ENCODE measurements at regions not wholly inside any gene's neighbourhood (a gene's known extent, or its start where the extent isn't known, plus 50 kb on each side); places are given as distances from the start of the nearest gene placed in this dataset.

GRCh38 chrX:39818750-39819149, 279.0 kb downstream of the BCOR start:
- Histone ChIP-seq H3K9me3 (no peaks in the 10 kb centered on the region), H3K27ac (no peak overlapping the region), H3K4me1 (ENCODE audit: insufficient read depth) (peaks cover under 1% of the 10 kb centered on the region), H3K36me3 (no peaks in the 10 kb centered on the region), H3K27me3 (no peaks in the 10 kb centered on the region), H3K4me3 (no peak overlapping the region)
- DNase-seq: no peak
- TF ChIP-seq, protein P1, sequence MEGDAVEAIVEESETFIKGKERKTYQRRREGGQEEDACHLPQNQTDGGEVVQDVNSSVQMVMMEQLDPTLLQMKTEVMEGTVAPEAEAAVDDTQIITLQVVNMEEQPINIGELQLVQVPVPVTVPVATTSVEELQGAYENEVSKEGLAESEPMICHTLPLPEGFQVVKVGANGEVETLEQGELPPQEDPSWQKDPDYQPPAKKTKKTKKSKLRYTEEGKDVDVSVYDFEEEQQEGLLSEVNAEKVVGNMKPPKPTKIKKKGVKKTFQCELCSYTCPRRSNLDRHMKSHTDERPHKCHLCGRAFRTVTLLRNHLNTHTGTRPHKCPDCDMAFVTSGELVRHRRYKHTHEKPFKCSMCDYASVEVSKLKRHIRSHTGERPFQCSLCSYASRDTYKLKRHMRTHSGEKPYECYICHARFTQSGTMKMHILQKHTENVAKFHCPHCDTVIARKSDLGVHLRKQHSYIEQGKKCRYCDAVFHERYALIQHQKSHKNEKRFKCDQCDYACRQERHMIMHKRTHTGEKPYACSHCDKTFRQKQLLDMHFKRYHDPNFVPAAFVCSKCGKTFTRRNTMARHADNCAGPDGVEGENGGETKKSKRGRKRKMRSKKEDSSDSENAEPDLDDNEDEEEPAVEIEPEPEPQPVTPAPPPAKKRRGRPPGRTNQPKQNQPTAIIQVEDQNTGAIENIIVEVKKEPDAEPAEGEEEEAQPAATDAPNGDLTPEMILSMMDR (IDR thresholded peaks at IDR 0.05): no peak
- TF ChIP-seq EP300 (IDR thresholded peaks at IDR 0.05) (no peak), POLR2A (IDR thresholded peaks at IDR 0.05) (no peak)
- 66 to 74% (median 69%) methylated on average over 7 of the region's 7 CpGs for WGBS, 3 donors
- intact Hi-C loops (cut with DNase I): loop anchor here in 3 of 4 donors (5.0 to 10.0 kb wide), 4 partner anchors 196 to 446 kb away; no protein-coding TSS in a partner anchor

DNA sequence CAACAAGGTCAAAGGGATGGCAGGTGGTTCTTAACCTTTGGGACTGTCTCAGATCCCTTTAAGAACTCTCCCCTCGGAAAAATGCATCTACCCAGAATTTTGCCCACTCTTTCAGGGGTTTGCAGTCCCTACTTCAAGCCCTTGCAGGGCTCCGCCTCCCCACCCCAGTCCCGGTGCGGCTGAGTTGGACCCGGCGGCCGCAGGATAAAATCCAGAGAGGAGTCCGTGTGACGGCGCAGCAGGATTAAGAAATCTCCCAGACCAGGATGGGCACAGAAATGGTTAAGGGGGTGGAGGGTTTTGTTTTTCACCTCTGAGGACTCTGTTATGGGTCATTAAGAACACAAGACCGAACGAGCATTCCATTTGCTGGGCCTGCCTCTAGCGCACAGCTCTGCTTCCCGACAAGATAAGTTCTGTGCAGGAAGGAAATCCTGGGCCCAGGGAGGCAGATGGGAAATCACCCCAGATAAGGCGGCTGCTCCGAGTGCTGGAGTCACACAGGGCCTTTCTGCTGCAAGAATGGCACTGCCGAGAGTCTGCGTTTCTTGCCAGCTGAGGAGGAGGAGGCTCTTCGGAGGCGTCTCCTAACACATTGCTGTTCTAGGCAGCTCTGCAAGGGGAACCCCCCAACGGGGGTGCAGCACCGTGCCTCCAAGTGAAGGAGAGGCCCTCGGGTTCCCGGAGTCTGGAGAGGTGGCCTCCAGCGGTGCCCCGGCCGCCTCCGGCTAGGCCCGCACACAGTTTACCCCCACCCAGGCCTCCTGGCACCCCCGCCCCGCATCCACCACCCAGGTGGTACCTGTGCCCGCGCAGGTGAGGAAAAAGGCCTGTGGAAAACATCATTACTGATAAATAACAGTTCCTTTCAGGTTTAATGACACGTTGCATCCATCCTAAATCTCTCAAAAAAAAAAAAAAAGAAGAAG, 277.6 kb downstream of the BCOR start:
- Histone ChIP-seq H3K27me3 (no peaks in the 10 kb centered on the region), H3K27ac (no peak overlapping the region), H3K9me3 (no peaks in the 10 kb centered on the region), H3K4me1 (ENCODE audit: insufficient read depth) (no peaks in the 10 kb centered on the region), H3K4me3 (peak overlapping the region; percentile 43), H3K36me3 (no peaks in the 10 kb centered on the region)
- TF ChIP-seq EP300 (IDR thresholded peaks at IDR 0.05) (no peak), POLR2A (IDR thresholded peaks at IDR 0.05) (no peak)
- TF ChIP-seq, protein P1 (IDR thresholded peaks at IDR 0.05): no peak
- intact Hi-C loops (cut with DNase I): loop anchor here in 3 of 4 donors (5.0 to 10.0 kb wide), 4 partner anchors 195 to 445 kb away; no protein-coding TSS in a partner anchor
- WGBS, 3 donors: 23 to 34% (median 32%) methylated on average over 33 to 34 of the region's 34 CpGs
- peak in 4 of 5 donors; percentile 36 to 49 (median 39) for DNase-seq

- 7 to 17% (median 9%) methylated on average over 84 to 98 of the region's 98 CpGs for WGBS, 3 donors
- no peaks in the 10 kb centered on the region for H3K27me3 ChIP-seq
- intact Hi-C loops (cut with DNase I): no loop called here
- peak overlapping the region; percentile 43 for H3K4me3 ChIP-seq
- no peak overlapping the region for H3K27ac ChIP-seq
- H3K36me3 ChIP-seq: no peaks in the 10 kb centered on the region
- DNase-seq: peak; percentile 50 to 70 (median 65)
- H3K9me3 ChIP-seq: no peaks in the 10 kb centered on the region
- no peaks in the 10 kb centered on the region for H3K4me1 ChIP-seq (ENCODE audit: insufficient read depth)
- TF ChIP-seq EP300 (IDR thresholded peaks at IDR 0.05): no peak
- TF ChIP-seq POLR2A (IDR thresholded peaks at IDR 0.05): no peak
- TF ChIP-seq, protein P1 (IDR thresholded peaks at IDR 0.05): no peak
Observed at GRCh38 chrX:39820938-39821708, 276.6 kb downstream of the BCOR start.

- intact Hi-C loops (cut with DNase I): no loop called here
- no peaks in the 10 kb centered on the region for H3K9me3 ChIP-seq
- TF ChIP-seq, protein P1 (IDR thresholded peaks at IDR 0.05): no peak
- TF ChIP-seq POLR2A (IDR thresholded peaks at IDR 0.05) (no peak), EP300 (IDR thresholded peaks at IDR 0.05) (no peak)
- peak overlapping the region; percentile 43 for H3K4me3 ChIP-seq
- peak in 3 of 5 donors; percentile 39 to 47 (median 46) for DNase-seq
- no peaks in the 10 kb centered on the region for H3K36me3 ChIP-seq
- no peak overlapping the region for H3K27ac ChIP-seq
- WGBS, 3 donors: 37 to 47% (median 43%) methylated on average over 25 to 26 of the region's 26 CpGs
- no peaks in the 10 kb centered on the region for H3K27me3 ChIP-seq
- no peaks in the 10 kb centered on the region for H3K4me1 ChIP-seq (ENCODE audit: insufficient read depth)
Observed at GRCh38 chrX:39821709-39822095, 276.1 kb downstream of the BCOR start.

Measured in ovary (tissue), 7 donors.